Breast epithelium (tissue), 3 donors: ENCODE measurements at regions not wholly inside any gene's neighbourhood (a gene's known extent, or its start where the extent isn't known, plus 50 kb on each side); places are given as distances from the start of the nearest gene placed in this dataset.

Experiments
- CTCF ChIP-seq, 3 donors: fragments of 450-650 bp; IDR thresholded peaks; one replicate each; pipeline ENCODE4 v1.5.1; 2016 to 2017; ENCODE audit warnings: antibody characterized with exemption in 3 of 3, mild to moderate bottlenecking in 3 of 3, moderate library complexity in 3 of 3
- POLR2AphosphoS5 ChIP-seq, 3 donors: sonication (generic); formaldehyde crosslinking; IDR thresholded peaks; one replicate each; pipeline ENCODE4 v1.6.1; 2017; ENCODE audit warnings: antibody characterized with exemption in 3 of 3

GRCh38 chr1:199597152-199597551 lies 430.4 kb upstream of the NR5A2 start:
- TF ChIP-seq CTCF (IDR thresholded peaks at IDR 0.05) (no peak), POLR2AphosphoS5 (IDR thresholded peaks at IDR 0.05) (no peak)
